ENCODE measurements at regions not wholly inside any gene's neighbourhood (a gene's known extent, or its start where the extent isn't known, plus 50 kb on each side); places are given as distances from the start of the nearest gene placed in this dataset.

DNA sequence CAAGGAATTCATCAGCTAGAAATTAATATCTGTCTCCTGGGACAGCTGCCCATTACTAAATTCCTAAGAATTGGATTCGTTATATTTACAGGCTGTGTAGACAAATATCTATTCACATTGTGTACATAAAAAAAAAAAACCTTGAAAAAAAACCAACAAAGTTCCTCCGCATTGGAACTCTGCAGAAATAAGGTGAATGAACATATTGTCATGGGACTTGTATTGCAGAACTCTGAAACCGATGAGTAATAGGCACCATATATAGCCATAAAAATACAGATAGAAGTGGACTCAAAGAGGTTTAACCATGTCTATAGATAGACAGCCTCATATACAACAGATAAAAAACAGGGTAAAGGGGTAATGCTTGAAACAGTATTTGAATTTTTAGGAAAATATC, 909.9 kb upstream of the CHAC2 start:
- ChIA-PET POLR2A (no interaction called here), CTCF (no interaction called here)
- TF ChIP-seq, protein P1, sequence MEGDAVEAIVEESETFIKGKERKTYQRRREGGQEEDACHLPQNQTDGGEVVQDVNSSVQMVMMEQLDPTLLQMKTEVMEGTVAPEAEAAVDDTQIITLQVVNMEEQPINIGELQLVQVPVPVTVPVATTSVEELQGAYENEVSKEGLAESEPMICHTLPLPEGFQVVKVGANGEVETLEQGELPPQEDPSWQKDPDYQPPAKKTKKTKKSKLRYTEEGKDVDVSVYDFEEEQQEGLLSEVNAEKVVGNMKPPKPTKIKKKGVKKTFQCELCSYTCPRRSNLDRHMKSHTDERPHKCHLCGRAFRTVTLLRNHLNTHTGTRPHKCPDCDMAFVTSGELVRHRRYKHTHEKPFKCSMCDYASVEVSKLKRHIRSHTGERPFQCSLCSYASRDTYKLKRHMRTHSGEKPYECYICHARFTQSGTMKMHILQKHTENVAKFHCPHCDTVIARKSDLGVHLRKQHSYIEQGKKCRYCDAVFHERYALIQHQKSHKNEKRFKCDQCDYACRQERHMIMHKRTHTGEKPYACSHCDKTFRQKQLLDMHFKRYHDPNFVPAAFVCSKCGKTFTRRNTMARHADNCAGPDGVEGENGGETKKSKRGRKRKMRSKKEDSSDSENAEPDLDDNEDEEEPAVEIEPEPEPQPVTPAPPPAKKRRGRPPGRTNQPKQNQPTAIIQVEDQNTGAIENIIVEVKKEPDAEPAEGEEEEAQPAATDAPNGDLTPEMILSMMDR (IDR thresholded peaks at IDR 0.05): no peak
- H3K27ac Mint-ChIP-seq: no peak overlapping the region
- H3K9me3 Mint-ChIP-seq: peaks cover 2% of the 10 kb centered on the region
- no peak for DNase-seq
- H3K4me1 Mint-ChIP-seq (ENCODE audit: low read depth): no peaks in the 10 kb centered on the region
- H3K27me3 Mint-ChIP-seq: no peaks in the 10 kb centered on the region
- no peak overlapping the region for H3K4me3 Mint-ChIP-seq
- intact Hi-C loops (cut with micrococcal nuclease): no loop called here
- no peaks in the 10 kb centered on the region for H3K36me3 Mint-ChIP-seq (ENCODE audit: low read depth)
- ATAC-seq: no peak

DNA sequence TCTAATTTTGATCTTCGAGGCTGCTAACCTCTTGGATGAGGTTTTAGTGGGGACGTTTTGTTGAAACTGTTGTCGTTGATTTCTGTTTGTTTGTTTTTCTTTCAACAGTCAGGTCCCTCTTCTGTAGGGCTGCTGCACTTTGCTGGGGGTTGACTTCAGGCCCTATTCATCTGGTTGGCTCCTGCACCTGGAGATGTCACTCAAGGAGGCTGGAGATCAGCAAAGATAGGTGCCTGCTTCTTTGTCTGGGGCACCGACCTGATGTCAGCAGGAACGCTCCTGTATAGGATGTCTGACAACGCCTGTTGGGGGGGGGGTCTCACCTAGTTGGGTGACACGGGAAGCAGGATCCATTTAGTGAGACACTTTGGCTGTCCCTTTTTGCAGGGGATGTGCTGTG, 915.6 kb upstream of the CHAC2 start:
- TF ChIP-seq, protein P1 (IDR thresholded peaks at IDR 0.05): no peak
- Mint-ChIP-seq H3K9me3 (peaks cover 19% of the 10 kb centered on the region), H3K4me1 (ENCODE audit: low read depth) (no peaks in the 10 kb centered on the region), H3K36me3 (ENCODE audit: low read depth) (no peaks in the 10 kb centered on the region), H3K27ac (no peak overlapping the region), H3K27me3 (no peaks in the 10 kb centered on the region), H3K4me3 (no peak overlapping the region)
- CTCF ChIA-PET: no interaction called here
- DNase-seq (no peak), ATAC-seq (no peak)
- POLR2A ChIA-PET: no interaction called here
- intact Hi-C loops (cut with micrococcal nuclease): no loop called here

DNA sequence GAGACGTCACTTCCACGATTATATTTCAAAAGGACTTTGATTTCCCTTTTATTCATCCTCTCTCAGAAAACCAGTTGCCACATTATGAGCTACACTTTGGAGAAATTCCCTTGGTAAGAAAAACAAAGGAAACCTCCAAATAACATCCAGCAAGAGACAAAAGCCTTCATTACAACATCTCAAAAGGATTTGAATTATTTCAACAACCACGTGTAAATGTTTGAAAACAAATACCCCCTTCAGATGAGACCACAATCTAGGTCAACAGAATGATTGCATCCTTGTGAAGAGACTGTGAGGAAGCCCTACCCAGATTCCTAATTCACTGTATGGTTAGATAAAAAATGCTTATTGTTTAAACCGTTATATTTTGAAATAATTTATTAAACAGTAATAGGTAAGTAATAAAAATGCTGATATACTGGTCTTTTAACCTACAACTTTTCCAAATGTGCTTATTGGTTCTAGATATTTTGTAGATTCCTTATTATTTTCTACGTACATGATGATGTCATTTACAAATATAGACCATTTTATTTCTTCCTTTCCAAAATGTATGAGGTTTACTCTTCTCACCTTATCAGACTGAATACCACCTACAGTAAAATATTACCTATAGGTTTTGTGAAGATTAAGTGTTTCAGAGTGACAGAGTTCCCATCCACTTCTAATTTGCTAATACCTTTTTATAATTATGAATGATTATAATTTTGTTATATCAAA, 922.7 kb upstream of the CHAC2 start:
- no peak for ATAC-seq
- POLR2A ChIA-PET: no interaction called here
- H3K9me3 Mint-ChIP-seq: peaks cover 7% of the 10 kb centered on the region
- no peaks in the 10 kb centered on the region for H3K27me3 Mint-ChIP-seq
- intact Hi-C loops (cut with micrococcal nuclease): no loop called here
- H3K4me3 Mint-ChIP-seq: no peak overlapping the region
- CTCF ChIA-PET: no interaction called here
- no peaks in the 10 kb centered on the region for H3K4me1 Mint-ChIP-seq (ENCODE audit: low read depth)
- TF ChIP-seq, protein P1 (IDR thresholded peaks at IDR 0.05): no peak
- DNase-seq: no peak
- no peak overlapping the region for H3K27ac Mint-ChIP-seq
- no peaks in the 10 kb centered on the region for H3K36me3 Mint-ChIP-seq (ENCODE audit: low read depth)

DNA sequence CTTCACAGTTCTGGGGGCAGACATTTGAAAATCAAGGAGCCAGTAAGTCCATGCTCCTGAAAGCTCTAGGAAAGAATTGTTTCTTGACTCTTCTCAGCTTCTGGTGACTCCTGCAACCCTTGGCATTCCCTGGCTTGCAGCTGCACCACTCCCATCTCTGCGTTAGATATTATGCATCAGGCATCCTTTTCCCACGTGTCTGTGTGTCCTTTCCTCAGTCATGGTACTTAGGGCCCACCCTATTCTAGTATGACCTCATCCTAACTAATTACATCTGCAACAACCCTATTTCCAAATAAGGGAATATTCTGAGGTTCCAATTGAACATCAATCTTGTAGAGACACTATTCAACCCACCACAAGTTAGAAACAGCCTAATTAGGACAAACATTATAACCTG, 931.7 kb upstream of the CHAC2 start:
- Mint-ChIP-seq H3K27me3 (no peaks in the 10 kb centered on the region), H3K36me3 (ENCODE audit: low read depth) (no peaks in the 10 kb centered on the region), H3K4me3 (no peak overlapping the region), H3K4me1 (ENCODE audit: low read depth) (no peaks in the 10 kb centered on the region), H3K9me3 (peaks cover 7% of the 10 kb centered on the region), H3K27ac (no peak overlapping the region)
- DNase-seq (no peak), ATAC-seq (no peak)
- TF ChIP-seq, protein P1 (IDR thresholded peaks at IDR 0.05): no peak
- CTCF ChIA-PET: no interaction called here
- intact Hi-C loops (cut with micrococcal nuclease): no loop called here
- POLR2A ChIA-PET: no interaction called here

DNA sequence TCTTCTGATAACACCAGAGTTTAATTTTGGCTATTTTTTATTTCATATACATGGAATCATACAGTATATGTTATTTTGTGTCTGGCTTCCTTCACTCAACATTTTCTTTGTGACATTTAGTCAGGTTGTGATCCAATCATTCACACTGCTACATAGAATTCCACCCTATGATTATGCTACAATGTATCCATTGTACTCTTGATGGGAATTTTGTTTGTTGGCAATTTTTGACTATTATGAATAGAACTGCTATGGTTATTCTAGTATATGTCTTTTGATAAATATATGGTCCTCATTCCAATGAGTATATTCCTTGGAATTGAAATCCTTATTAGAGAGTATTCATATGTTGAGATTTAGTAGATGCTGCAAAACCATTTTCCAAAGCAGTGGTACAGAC, 936.4 kb upstream of the CHAC2 start:
- Mint-ChIP-seq H3K36me3 (ENCODE audit: low read depth) (no peaks in the 10 kb centered on the region), H3K9me3 (peaks cover 7% of the 10 kb centered on the region), H3K4me3 (no peak overlapping the region), H3K4me1 (ENCODE audit: low read depth) (no peaks in the 10 kb centered on the region), H3K27me3 (no peaks in the 10 kb centered on the region), H3K27ac (no peak overlapping the region)
- POLR2A ChIA-PET: no interaction called here
- no peak for ATAC-seq
- TF ChIP-seq, protein P1 (IDR thresholded peaks at IDR 0.05): no peak
- DNase-seq: no peak
- CTCF ChIA-PET: no interaction called here
- intact Hi-C loops (cut with micrococcal nuclease): no loop called here
